IMR-90 (cell line): ENCODE measurements at regions not wholly inside any gene's neighbourhood (a gene's known extent, or its start where the extent isn't known, plus 50 kb on each side); places are given as distances from the start of the nearest gene placed in this dataset.

Experiments used
- ATAC-seq: fragments of 200-7000 bp; cut with Tn5 transposase; 2 replicates; pipeline ENCODE4 v1.9.1; 2020; ENCODE audit warnings: low read depth, mild to moderate bottlenecking, moderate library complexity
- BruUV-seq: library from RNA; stranded (reverse); fragments of 400-500 nt; replicated peaks from 2 replicates; lab custom pipeline; 2021; lab: Mats Ljungman, UMichigan
- CTCF ChIA-PET: fragments of 300-600 bp; formaldehyde crosslinking; extraction: SDS; loops from one replicate; lab custom pipeline; 2021; ENCODE audit warnings: antibody characterized with exemption; lab: Yijun Ruan, JAX
- POLR2A ChIA-PET: fragments of 300-600 bp; sonication (Branson Sonifier 250); formaldehyde crosslinking; loops from one replicate; lab custom pipeline; 2022; ENCODE audit warnings: antibody characterized with exemption; ENCODE audit not compliant: unreplicated experiment; lab: Charles Lee
- DNase-seq: peaks from one replicate; pipeline ENCODE4 v3.0.0; 2013
- H2AFZ ChIP-seq: replicated peaks from 2 replicates; pipeline ENCODE3; 2013; ENCODE audit warnings: low read length, mild to moderate bottlenecking; ENCODE audit not compliant: poor library complexity
- H2AK5ac ChIP-seq: 2 replicates; pipeline ENCODE4 v1.6.1; 2013; ENCODE audit warnings: low read depth, low read length, inconsistent platforms
- H2AK9ac ChIP-seq: replicated peaks from 2 replicates; pipeline ENCODE3; 2013; ENCODE audit warnings: mild to moderate bottlenecking, low read depth, low read length, moderate library complexity; ENCODE audit not compliant: poor library complexity
- H2BK120ac ChIP-seq: 2 replicates; pipeline ENCODE4 v1.6.1; 2013; ENCODE audit warnings: low read depth, low read length, inconsistent platforms
- H2BK15ac ChIP-seq: 3 replicates; pipeline ENCODE4 v1.6.1; 2013; ENCODE audit warnings: low read depth, low read length, inconsistent platforms
- H2BK20ac ChIP-seq: 2 replicates; pipeline ENCODE4 v1.6.1; 2013; ENCODE audit warnings: low read depth, mild to moderate bottlenecking, inconsistent platforms, low read length, moderate library complexity
- H2BK5ac ChIP-seq: 2 replicates; pipeline ENCODE4 v1.6.1; 2013; ENCODE audit warnings: mild to moderate bottlenecking, low read depth, low read length, inconsistent platforms; ENCODE audit not compliant: poor library complexity, severe bottlenecking
- H3K14ac ChIP-seq: replicated peaks from 2 replicates; pipeline ENCODE4 v1.6.1; 2013; ENCODE audit warnings: low read depth, low read length, inconsistent platforms
- H3K18ac ChIP-seq: 2 replicates; pipeline ENCODE4 v1.6.1; 2013; ENCODE audit warnings: low read depth, low read length, control low read depth
- H3K23ac ChIP-seq: 2 replicates; pipeline ENCODE4 v1.6.1; 2013; ENCODE audit warnings: low read depth, low read length, inconsistent platforms
- H3K27ac ChIP-seq: 2 replicates; pipeline ENCODE4 v1.5.1; 2013; ENCODE audit warnings: mild to moderate bottlenecking, control low read depth, low read length; ENCODE audit not compliant: insufficient read depth
- H3K27me3 ChIP-seq: 2 replicates; pipeline ENCODE4 v1.6.1; 2013; ENCODE audit warnings: low read length; ENCODE audit not compliant: control insufficient read depth, insufficient read depth
- H3K36me3 ChIP-seq: 2 replicates; pipeline ENCODE4 v1.6.1; 2013; ENCODE audit warnings: low read length, mixed read lengths; ENCODE audit not compliant: control insufficient read depth, insufficient read depth
- H3K4ac ChIP-seq: 2 replicates; pipeline ENCODE4 v1.6.1; 2013; ENCODE audit warnings: low read depth, low read length, inconsistent platforms
- H3K4me1 ChIP-seq: 2 replicates; pipeline ENCODE4 v1.6.1; 2013; ENCODE audit warnings: low read length, mixed read lengths; ENCODE audit not compliant: control insufficient read depth, insufficient read depth
- H3K4me2 ChIP-seq: 2 replicates; pipeline ENCODE4 v1.6.1; 2013; ENCODE audit warnings: low read depth, mild to moderate bottlenecking, control low read depth, low read length, moderate library complexity
- H3K4me3 ChIP-seq: 2 replicates; pipeline ENCODE4 v1.5.1; 2013; ENCODE audit warnings: low read depth, mild to moderate bottlenecking, control low read depth, low read length, moderate library complexity; ENCODE audit not compliant: insufficient read depth
- H3K56ac ChIP-seq: 2 replicates; pipeline ENCODE4 v1.6.1; 2013; ENCODE audit warnings: low read length, inconsistent platforms; ENCODE audit not compliant: insufficient read depth; ENCODE audit errors: extremely low read depth
- H3K79me1 ChIP-seq, 2 experiments: 2 replicates each; pipeline ENCODE4 v1.6.1; 2013; ENCODE audit warnings: low read length in 2 of 2, inconsistent platforms in 1 of 2, low read depth in 1 of 2
- H3K9ac ChIP-seq: 2 replicates; pipeline ENCODE4 v1.6.1; 2013; ENCODE audit warnings: low read depth, low read length, control low read depth
- H3K9me1 ChIP-seq: 2 replicates; pipeline ENCODE4 v1.6.1; 2013; ENCODE audit warnings: low read length, inconsistent platforms; ENCODE audit not compliant: insufficient read depth
- H3K9me3 ChIP-seq: 2 replicates; pipeline ENCODE4 v1.6.1; 2013; ENCODE audit warnings: low read length; ENCODE audit not compliant: control insufficient read depth, insufficient read depth
- H4K20me1 ChIP-seq: 2 replicates; pipeline ENCODE4 v1.6.1; 2013; ENCODE audit warnings: low read length, inconsistent platforms; ENCODE audit not compliant: insufficient read depth
- H4K5ac ChIP-seq: 2 replicates; pipeline ENCODE4 v1.6.1; 2013; ENCODE audit warnings: mild to moderate bottlenecking, low read depth, low read length, control low read depth
- H4K8ac ChIP-seq, 2 experiments: 2 replicates each; pipeline ENCODE4 v1.6.1; 2013; ENCODE audit warnings: low read depth in 2 of 2, low read length in 2 of 2, control low read depth in 1 of 2, inconsistent platforms in 1 of 2
- H4K91ac ChIP-seq: 2 replicates; pipeline ENCODE4 v1.6.1; 2013; ENCODE audit warnings: low read depth, low read length, inconsistent platforms; ENCODE audit not compliant: insufficient read depth
- CEBPB ChIP-seq: IDR thresholded peaks from 2 replicates; pipeline ENCODE4 v1.6.1; 2012; ENCODE audit warnings: low read depth, low read length, improper control_type of control experiment
- CHD1 ChIP-seq: IDR thresholded peaks from 2 replicates; pipeline ENCODE4 v1.6.1; 2012; ENCODE audit warnings: low read depth, low read length, improper control_type of control experiment
- CTCF ChIP-seq: conservative IDR thresholded peaks from 2 replicates; pipeline ENCODE4 v1.5.1; 2012; ENCODE audit warnings: mild to moderate bottlenecking, low read depth, low read length, improper control_type of control experiment
- ELK1 ChIP-seq: fragments of 150-350 bp; IDR thresholded peaks from 2 replicates; pipeline ENCODE4 v1.6.1; 2016; ENCODE audit warnings: low read depth, mild to moderate bottlenecking, low read length, moderate library complexity, borderline replicate concordance
- FOS ChIP-seq: fragments of 150-350 bp; IDR thresholded peaks from 2 replicates; pipeline ENCODE4 v1.6.1; 2016; ENCODE audit warnings: low read depth, low read length
- MAFK ChIP-seq: IDR thresholded peaks from 2 replicates; pipeline ENCODE4 v1.6.1; 2012; ENCODE audit warnings: low read depth, low read length, improper control_type of control experiment
- MAZ ChIP-seq: IDR thresholded peaks from 2 replicates; pipeline ENCODE4 v1.6.1; 2012; ENCODE audit warnings: low read depth, mild to moderate bottlenecking, low read length, improper control_type of control experiment, moderate library complexity, borderline replicate concordance
- MXI1 ChIP-seq: IDR thresholded peaks from 2 replicates; pipeline ENCODE4 v1.6.1; 2012; ENCODE audit warnings: low read depth, mild to moderate bottlenecking, low read length, moderate library complexity, borderline replicate concordance
- NFE2L2 ChIP-seq: fragments of 150-350 bp; IDR thresholded peaks from 2 replicates; pipeline ENCODE4 v1.6.1; 2016; ENCODE audit warnings: low read depth, mild to moderate bottlenecking, low read length
- POLR2A ChIP-seq: IDR thresholded peaks from 2 replicates; pipeline ENCODE4 v1.6.1; 2012; ENCODE audit warnings: mild to moderate bottlenecking, low read depth, low read length
- RAD21 ChIP-seq: IDR thresholded peaks from 2 replicates; pipeline ENCODE4 v1.6.1; 2012; ENCODE audit warnings: low read length, improper control_type of control experiment
- RCOR1 ChIP-seq: IDR thresholded peaks from 2 replicates; pipeline ENCODE4 v1.6.1; 2012; ENCODE audit warnings: mild to moderate bottlenecking, low read length, improper control_type of control experiment; ENCODE audit not compliant: insufficient replicate concordance
- SMC3 ChIP-seq: fragments of 150-350 bp; IDR thresholded peaks from 2 replicates; pipeline ENCODE4 v1.6.1; 2016; ENCODE audit warnings: low read depth, mild to moderate bottlenecking, antibody characterized with exemption, low read length, moderate library complexity
- USF2 ChIP-seq: fragments of 150-350 bp; IDR thresholded peaks from 2 replicates; pipeline ENCODE4 v1.6.1; 2017; ENCODE audit warnings: mild to moderate bottlenecking, antibody characterized with exemption, low read length, low read depth
- WGBS, 2 experiments: methylation state at CpG; one replicate each; pipeline versions ENCODE4 v1.1.5 to v1.1.7; 2013; ENCODE audit warnings: missing lambda C conversion rate in 2 of 2; ENCODE audit not compliant: insufficient read length in 1 of 2; ENCODE audit errors: extremely low coverage in 2 of 2; 5-methylcytosine and 5-hydroxymethylcytosine counted together
- dilution Hi-C: fragments of 300-500 bp; cut with HindIII; formaldehyde crosslinking; loops from one replicate; pipeline ENCODE4 v1.14.3; 2018; ENCODE audit warnings: low sequenced_read_pairs; ENCODE audit not compliant: unreplicated experiment
- in situ Hi-C: fragments of 300-500 bp; cut with MboI; formaldehyde crosslinking; loops from 3 replicates; pipeline ENCODE4 v1.14.3; 2019; ENCODE audit warnings: low sequenced_read_pairs, inconsistent platforms, mixed read lengths
- intact Hi-C: fragments of 100-400 bp; cut with micrococcal nuclease; formaldehyde crosslinking; loops from 2 replicates; pipeline ENCODE4 v1.10.0; 2022

GRCh38 chr6:170132011-170132521 is 158.8 kb downstream of the DLL1 start:
- Histone ChIP-seq H3K14ac (no peak overlapping the region), H2BK20ac (no peak overlapping the region), H2AK9ac (no peak overlapping the region), H2BK5ac (no peak overlapping the region), H3K18ac (no peak overlapping the region), H4K8ac (no peak overlapping the region), H3K79me1 (no peaks in the 10 kb centered on the region), H3K4ac (no peak overlapping the region), H3K27me3 (no peaks in the 10 kb centered on the region), H4K91ac (no peak overlapping the region), H4K5ac (no peak overlapping the region), H2AK5ac (no peak overlapping the region), H3K27ac (no peak overlapping the region), H3K9me1 (no peaks in the 10 kb centered on the region), H3K4me1 (no peaks in the 10 kb centered on the region), H2AFZ (no peak overlapping the region), H2BK15ac (no peak overlapping the region), H3K9ac (no peak overlapping the region), H3K4me2 (no peak overlapping the region), H3K23ac (no peak overlapping the region), H3K9me3 (peaks cover 54% of the 10 kb centered on the region), H3K36me3 (no peaks in the 10 kb centered on the region), H2BK120ac (no peak overlapping the region), H4K20me1 (no peaks in the 10 kb centered on the region), H3K56ac (no peak overlapping the region), H3K4me3 (no peak overlapping the region)
- ChIA-PET POLR2A (no interaction called here), CTCF (no interaction called here)
- dilution Hi-C loops (no loop called here), in situ Hi-C loops (no loop called here), intact Hi-C loops (no loop called here)
- TF ChIP-seq ELK1 = no peak
- no peak for TF ChIP-seq MXI1
- TF ChIP-seq MAFK = no peak
- no peak for TF ChIP-seq RAD21
- no peak for TF ChIP-seq FOS
- TF ChIP-seq CHD1 = no peak
- no peak for TF ChIP-seq RCOR1
- TF ChIP-seq POLR2A = no peak
- no peak for TF ChIP-seq CEBPB
- no peak for TF ChIP-seq NFE2L2
- no peak for TF ChIP-seq CTCF
- TF ChIP-seq MAZ = no peak
- no peak for TF ChIP-seq SMC3
- no peak for TF ChIP-seq USF2
- BruUV-seq = no TSS peak
- WGBS, 2 experiments = no CpG with 5 or more reads among the region's 11 CpGs
- DNase-seq = no peak
- no peak for ATAC-seq
